Epithelial cell of prostate (primary cell): ENCODE measurements at regions not wholly inside any gene's neighbourhood (a gene's known extent, or its start where the extent isn't known, plus 50 kb on each side); places are given as distances from the start of the nearest gene placed in this dataset.

Source experiments
- DNase-seq: peaks from one replicate; pipeline ENCODE4 v3.0.0-alpha.2; 2011; ENCODE audit warnings: low read depth, low spot score
- H3K27ac ChIP-seq: fragments of 450-650 bp; 2 replicates; pipeline ENCODE4 v1.5.1; 2017; ENCODE audit warnings: mild to moderate bottlenecking

DNA sequence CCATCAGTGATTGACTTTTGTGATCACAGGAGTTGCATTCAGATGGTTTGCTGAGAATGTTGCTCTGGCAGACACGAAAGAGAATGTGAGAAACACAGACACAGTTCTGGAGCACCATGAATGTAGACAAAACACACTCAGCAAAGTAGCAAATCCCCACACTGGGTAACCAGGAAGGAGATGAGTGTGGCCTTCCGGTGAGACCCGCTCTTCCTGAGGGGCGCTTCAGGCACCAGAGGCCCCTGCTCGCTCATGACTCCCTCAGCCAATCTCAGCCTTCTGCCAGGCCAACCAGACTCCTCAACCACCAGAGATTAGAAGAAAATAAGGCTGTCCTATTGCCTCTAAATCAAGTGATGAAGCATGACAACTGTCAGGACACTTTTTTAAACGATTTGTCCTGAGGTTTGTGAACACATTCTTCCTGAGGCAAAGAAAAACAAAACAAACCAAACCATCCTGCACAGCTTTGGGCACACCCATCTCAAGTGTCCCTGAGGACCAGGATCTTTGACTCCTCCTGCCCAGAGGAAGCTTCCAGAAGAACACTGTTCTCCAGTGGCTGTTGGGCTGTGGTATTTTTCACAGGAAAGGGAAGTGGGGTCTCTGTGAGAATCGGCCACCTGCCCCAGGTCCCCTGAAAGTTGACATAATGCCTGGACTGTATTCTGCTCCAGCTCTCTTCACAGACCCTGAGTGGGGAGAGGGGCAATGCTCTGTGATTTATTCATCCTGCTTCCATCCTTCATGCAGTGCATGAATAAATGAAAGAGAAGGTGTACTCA is 152.8 kb downstream of the BCL11A start:
- no peak overlapping the region for H3K27ac ChIP-seq
- DNase-seq, result no peak

- no peak overlapping the region for H3K27ac ChIP-seq
- no peak for DNase-seq
Observed at GRCh38 chr2:60394463-60394862, 159.0 kb downstream of the BCL11A start.

DNA sequence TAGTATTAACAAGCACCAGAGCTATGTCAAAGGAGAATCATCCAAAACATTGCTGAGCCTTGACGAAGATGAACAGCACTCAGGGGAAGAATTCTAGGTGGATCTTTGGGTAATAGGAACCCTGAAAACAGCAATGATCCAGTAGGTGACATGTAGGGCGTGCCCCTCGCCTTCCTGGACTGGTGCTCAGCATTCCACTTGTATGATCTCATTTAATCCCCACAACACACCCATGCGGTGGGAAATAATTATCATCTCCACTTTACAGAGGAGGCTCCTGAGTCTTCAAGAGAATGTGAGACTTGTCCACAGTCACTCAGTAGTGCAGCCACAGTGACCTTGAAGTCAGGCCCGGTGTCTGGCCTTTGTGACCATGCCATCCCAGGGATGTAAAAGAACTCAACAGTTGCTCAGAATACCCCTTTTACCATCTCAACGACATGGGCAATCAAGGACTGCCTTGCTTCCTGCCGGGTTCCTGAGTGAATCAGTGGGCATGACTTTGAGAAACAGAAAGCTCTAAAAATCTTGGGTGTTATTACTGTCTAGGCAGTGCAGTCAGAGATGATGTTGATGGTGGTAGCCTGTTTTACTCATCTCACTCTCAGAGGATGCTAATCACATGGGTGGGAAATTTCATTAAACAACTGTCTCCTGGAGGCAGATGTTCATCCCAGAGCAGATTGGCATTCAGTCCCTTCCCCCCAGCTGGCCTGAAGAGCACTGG is 161.6 kb downstream of the BCL11A start:
- no peak overlapping the region for H3K27ac ChIP-seq
- no peak for DNase-seq

- DNase-seq, result no peak
- no peak overlapping the region for H3K27ac ChIP-seq
Observed at GRCh38 chr2:60391230-60391629, 162.2 kb downstream of the BCL11A start.

DNA sequence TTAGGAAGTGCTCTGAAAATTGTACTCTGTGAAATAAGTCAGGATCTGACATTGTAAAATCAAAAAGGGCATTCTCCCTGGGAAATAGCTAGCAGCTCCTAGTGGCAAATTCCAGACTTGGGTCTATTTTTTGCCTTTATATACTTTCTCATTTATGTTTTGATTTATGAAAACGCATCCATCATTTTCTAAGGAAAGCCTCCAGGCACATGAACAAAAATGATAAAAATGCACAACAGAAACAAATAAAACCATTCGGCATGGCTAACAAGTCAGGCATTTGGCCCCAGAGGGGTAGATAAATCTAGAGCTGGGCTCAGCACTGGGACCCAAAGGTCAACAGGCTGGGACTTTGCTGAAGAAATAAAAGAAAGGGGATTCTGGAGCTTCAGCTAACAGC is 167.0 kb downstream of the BCL11A start:
- no peak for DNase-seq
- no peak overlapping the region for H3K27ac ChIP-seq

DNA sequence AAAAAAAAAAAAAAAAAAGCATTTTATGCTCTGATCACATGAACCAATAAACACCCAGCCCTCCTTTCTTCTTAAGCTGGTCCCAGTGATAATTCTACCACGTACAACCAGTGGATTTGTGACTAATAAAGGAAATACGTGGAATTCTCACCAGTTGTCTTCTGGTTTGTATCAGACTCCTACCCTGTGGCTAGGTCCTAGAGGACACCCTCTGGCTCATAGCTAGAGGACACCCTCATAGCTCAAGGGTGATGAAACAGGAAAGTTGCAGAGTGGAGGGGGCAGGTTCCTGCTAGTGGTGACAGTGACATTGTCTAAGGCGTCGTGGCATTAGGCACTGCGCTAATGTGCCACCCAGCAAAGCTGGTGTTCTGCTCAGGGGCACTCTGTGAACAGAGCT is 167.8 kb downstream of the BCL11A start:
- H3K27ac ChIP-seq, result no peak overlapping the region
- DNase-seq, result no peak

DNA sequence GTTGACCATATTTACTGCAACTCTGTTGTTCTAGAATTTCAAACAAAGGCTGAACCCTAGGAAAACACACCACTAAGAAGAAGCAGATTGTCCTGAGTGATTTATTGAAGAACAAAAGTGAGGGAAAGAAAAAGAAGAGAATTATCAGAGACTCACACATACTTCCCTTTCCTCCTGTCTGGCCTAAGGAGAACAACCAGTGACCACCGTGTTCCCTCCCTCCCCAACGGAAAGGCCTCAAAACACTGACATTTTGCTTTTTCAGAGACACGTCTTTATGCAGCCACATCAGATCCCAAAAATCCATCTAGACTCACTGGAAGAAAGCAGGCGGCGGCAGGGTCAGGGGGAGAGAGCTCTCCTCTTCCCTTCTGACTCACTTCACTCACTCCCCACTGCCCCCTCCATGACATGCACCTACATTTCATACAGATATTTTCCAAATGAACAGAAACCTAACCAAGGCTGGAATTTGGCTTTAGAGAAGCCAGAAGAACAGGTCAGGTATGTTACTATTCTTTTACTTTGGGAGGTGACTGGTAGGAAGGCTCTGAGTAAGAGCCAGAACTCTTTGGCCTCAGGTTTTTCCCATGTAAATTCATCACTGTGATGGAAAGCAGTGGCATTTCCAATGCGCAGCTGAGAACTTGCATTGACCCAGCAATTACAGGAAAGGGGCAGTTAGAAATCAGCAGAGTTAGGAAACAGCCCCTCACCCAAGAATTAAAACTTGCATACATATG is 169.9 kb downstream of the BCL11A start:
- H3K27ac ChIP-seq, result no peak overlapping the region
- DNase-seq, result no peak

GRCh38 chr2:60380411-60380810 is 173.0 kb downstream of the BCL11A start:
- no peak for DNase-seq
- no peak overlapping the region for H3K27ac ChIP-seq

GRCh38 chr2:60379684-60380083 is 173.8 kb downstream of the BCL11A start:
- no peak for DNase-seq
- H3K27ac ChIP-seq, result no peak overlapping the region

DNA sequence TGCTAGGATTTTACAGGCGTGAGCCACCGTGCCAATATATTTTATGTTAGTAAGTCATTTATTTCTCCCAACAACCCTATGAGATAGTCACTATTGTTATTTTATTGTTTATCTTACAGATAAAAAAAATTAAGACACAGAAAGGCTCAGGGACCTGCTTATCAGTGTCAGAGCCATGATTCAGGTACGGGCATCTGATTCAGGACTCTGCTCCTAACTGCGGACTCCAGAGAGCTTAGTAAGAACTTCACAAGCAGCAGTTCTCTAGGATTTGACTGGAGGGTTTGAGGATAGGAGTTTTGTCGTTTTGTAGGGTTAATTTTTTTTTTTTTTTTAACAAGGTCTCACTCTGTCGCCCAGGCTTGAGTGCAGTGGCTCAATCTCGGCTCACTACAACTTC is 174.2 kb downstream of the BCL11A start:
- DNase-seq, result no peak
- no peak overlapping the region for H3K27ac ChIP-seq

GRCh38 chr2:60377825-60378224 is 175.6 kb downstream of the BCL11A start:
- no peak for DNase-seq
- no peak overlapping the region for H3K27ac ChIP-seq

GRCh38 chr2:60376252-60376651 is 177.2 kb downstream of the BCL11A start:
- no peak overlapping the region for H3K27ac ChIP-seq
- DNase-seq, result no peak

DNA sequence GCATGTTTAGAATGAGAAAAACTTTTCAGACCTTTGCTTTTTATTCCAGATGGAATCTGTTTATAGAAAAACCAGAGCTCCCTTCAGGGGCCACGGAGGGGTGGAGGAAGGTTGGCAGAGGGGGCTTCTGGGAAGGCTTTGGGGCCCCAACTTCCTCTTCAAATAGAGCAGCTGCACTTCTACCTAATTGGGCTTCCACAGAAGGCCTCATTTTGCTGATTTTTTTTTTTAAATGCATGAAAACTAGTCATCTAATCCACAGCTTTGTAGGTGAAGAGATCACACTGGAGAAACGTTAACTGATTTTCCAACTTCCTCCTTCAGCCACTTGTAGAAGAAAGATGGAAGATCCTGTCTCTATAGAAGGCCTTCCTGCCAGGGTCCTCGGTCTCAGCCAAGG is 181.8 kb downstream of the BCL11A start:
- no peak overlapping the region for H3K27ac ChIP-seq
- DNase-seq, result no peak

DNA sequence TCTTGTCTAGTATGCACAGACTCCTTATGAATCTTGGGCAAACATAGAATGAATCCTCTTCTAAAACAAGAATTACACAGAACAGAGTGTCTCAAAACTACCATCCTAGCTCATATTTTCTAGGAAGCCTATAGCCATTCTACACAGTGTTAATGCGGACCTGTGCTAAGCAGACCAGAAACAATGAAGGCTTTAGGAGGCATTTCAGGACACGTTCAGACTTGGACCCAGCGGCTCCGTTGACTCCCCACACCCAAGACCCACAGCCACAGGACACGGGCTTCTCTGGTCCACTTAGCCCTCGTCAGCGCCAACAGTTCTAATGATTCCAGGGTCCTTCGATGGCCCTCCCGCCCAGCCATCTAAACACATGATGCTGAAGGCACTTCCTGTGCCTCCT is 182.2 kb downstream of the BCL11A start:
- no peak overlapping the region for H3K27ac ChIP-seq
- DNase-seq, result no peak

DNA sequence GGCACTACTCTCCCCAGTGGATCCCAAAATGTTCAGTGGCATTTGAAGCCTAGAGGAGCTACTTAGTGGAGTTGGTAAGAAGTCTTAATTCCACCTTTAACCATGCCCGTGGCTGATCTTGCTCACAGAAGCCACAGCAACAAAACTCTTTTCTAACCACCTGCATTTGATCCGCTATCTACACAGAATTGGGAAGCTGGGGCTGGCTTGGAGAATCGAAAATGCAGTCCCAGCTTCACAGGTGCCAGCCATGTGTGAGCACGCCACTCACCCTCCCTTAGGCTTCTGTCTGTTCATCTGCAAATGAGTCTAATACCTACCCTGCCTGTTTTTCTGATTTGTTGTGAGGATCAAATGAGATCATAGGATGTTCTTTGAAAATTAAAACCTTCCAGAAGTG is 182.6 kb downstream of the BCL11A start:
- no peak for DNase-seq
- H3K27ac ChIP-seq, result no peak overlapping the region

- DNase-seq, result no peak
- H3K27ac ChIP-seq, result no peak overlapping the region
Observed at GRCh38 chr2:60368456-60368855, 185.0 kb downstream of the BCL11A start.

DNA sequence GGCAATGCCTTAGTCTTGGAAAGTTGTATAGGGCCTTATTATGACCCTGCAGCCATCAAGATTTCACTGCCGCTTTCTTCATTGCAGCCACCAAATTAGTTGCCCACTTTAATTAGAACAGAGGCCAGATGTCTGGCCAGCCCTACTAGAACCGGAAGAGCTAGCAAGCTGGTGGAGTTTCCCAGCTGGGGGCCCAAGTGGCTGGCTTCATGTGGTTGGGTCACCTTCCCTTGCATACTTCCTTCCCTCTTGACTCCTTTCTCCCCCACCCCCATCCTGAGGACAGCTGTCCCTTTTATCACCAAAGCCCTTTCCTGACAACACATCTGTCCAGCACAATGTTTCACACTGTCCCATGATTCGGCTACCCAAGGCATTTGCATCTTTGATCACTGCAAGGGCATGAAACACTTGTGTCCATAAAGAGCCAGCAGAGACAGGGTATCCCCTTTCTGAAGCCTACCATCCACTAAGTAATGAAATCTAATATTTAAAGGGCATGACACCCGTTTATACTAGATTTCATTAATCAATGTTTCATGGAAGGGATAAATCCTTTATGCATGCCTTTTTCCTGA is 187.2 kb downstream of the BCL11A start:
- no peak for DNase-seq
- no peak overlapping the region for H3K27ac ChIP-seq

DNA sequence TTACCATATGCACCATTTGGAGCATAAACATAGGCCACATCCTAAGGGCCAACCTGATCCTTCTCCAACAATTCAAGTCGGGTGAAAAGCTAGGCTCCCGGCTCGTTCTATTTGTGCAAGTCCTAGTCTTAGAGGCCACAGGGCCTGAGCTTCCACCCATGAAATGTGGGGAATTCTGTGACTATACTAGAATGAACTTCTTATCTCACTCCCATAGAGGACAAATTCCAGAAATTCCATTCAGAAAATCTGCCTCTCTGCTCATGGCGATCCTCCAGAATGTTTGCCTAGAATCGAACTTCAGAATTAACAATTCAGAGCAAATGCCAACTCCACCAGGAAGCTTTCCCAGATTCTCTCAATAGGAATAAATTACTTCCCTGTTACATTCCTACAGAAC is 187.9 kb downstream of the BCL11A start:
- H3K27ac ChIP-seq, result no peak overlapping the region
- no peak for DNase-seq

DNA sequence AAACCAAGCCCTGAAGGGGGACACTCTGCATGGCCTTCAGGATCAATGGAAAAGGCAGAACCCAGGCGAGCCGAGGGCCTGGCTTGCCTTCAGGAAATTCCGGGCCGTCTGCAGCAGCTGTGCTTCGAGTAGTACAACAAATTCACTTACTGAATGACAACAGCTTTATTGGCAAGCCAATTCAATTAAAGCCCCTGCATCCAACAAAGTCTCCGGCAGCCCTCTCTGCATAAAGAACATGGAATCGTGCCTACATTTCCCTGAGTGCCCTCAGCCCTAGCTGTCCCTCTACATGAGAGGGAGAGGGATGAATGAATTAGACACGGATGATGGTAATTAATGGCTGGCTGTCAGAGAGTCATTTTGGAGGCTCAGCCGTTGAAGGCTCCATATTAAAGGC is 189.0 kb downstream of the BCL11A start:
- no peak for DNase-seq
- no peak overlapping the region for H3K27ac ChIP-seq

- no peak overlapping the region for H3K27ac ChIP-seq
- DNase-seq, result no peak
Observed at GRCh38 chr2:60361498-60361897, 192.0 kb downstream of the BCL11A start.

- H3K27ac ChIP-seq, result no peak overlapping the region
- DNase-seq, result no peak
Observed at GRCh38 chr2:60359569-60359968, 193.9 kb downstream of the BCL11A start.
